ENCODE measurements at regions not wholly inside any gene's neighbourhood (a gene's known extent, or its start where the extent isn't known, plus 50 kb on each side); places are given as distances from the start of the nearest gene placed in this dataset.

- CTCF ChIA-PET = interaction anchor here (0.8 to 7.6 kb wide), 4 partner anchors 100 to 207 kb away, joined by 3 to 76 read pairs (median 4); no protein-coding TSS in a partner anchor
- no peak overlapping the region for H3K27ac Mint-ChIP-seq (ENCODE audit: low read depth, unreplicated experiment)
- peaks cover 46% of the 10 kb centered on the region for H3K27me3 Mint-ChIP-seq (ENCODE audit: insufficient read depth, unreplicated experiment)
- no peak overlapping the region for H3K4me3 Mint-ChIP-seq (ENCODE audit: unreplicated experiment)
- H3K4me1 Mint-ChIP-seq (ENCODE audit: insufficient read depth, unreplicated experiment) = no peaks in the 10 kb centered on the region
- no TSS peak for BruUV-seq (replicated peaks)
- POLR2A ChIA-PET = interaction anchor here (0.6 kb wide), 1 partner anchor 188 kb away, joined by 3 read pairs; no protein-coding TSS in a partner anchor
- H3K9me3 Mint-ChIP-seq (ENCODE audit: unreplicated experiment) = no peaks in the 10 kb centered on the region
- DNase-seq (ENCODE audit: unreplicated experiment) = no peak
- intact Hi-C loops (cut with micrococcal nuclease) = no loop called here
- TF ChIP-seq, protein P1, sequence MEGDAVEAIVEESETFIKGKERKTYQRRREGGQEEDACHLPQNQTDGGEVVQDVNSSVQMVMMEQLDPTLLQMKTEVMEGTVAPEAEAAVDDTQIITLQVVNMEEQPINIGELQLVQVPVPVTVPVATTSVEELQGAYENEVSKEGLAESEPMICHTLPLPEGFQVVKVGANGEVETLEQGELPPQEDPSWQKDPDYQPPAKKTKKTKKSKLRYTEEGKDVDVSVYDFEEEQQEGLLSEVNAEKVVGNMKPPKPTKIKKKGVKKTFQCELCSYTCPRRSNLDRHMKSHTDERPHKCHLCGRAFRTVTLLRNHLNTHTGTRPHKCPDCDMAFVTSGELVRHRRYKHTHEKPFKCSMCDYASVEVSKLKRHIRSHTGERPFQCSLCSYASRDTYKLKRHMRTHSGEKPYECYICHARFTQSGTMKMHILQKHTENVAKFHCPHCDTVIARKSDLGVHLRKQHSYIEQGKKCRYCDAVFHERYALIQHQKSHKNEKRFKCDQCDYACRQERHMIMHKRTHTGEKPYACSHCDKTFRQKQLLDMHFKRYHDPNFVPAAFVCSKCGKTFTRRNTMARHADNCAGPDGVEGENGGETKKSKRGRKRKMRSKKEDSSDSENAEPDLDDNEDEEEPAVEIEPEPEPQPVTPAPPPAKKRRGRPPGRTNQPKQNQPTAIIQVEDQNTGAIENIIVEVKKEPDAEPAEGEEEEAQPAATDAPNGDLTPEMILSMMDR (IDR thresholded peaks at IDR 0.05; ENCODE audit: unreplicated experiment) = no peak
- peaks cover 5% of the 10 kb centered on the region for H3K36me3 Mint-ChIP-seq (ENCODE audit: insufficient read depth, unreplicated experiment)
Observed at GRCh38 chr17:45645330-45645729, 138.8 kb upstream of the CRHR1 start.

DNA sequence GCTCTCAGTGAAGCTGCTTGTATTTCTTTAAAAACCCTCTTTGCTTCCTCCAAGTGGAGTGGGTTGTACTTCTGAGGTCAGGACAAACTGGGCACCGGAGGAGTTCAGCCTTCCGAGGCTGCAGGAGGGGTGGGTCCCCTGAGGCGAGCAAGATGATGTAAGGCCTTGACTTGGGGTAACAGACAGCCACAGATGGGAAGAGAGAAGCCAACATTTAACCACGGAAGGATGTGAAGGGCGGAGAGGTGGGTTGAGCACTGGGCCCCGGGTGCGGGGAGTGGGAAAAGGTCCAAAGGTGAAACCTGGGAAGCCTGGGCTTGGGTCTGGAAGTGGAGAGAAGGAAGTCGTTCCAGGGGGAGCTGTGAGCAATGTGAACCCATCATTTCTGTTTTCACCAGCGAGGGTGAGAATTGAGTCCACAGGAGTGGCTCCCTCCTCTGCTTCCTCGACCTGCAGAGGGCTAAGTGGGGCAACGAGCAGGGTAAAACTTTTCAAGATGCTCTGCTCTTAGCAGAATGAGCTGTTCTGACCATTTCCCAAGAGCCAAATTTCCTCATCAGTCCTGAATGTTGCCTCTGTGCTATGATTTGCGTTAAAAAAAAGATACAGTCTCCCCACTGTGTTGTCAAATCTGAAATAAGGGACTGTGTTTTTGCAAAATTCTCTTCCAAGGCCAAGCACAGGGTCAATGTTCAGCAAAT lies 137.7 kb upstream of the CRHR1 start:
- ChIA-PET POLR2A (interaction anchor here (0.6 to 1.3 kb wide), 4 partner anchors 10 to 196 kb away, joined by 3 to 4 read pairs (median 3); no protein-coding TSS in a partner anchor), CTCF (interaction anchor here (0.9 to 7.6 kb wide), 5 partner anchors 185 to 206 kb away, joined by 3 to 76 read pairs (median 5); no protein-coding TSS in a partner anchor)
- Mint-ChIP-seq H3K27ac (ENCODE audit: low read depth, unreplicated experiment) (no peak overlapping the region), H3K4me1 (ENCODE audit: insufficient read depth, unreplicated experiment) (no peaks in the 10 kb centered on the region), H3K36me3 (ENCODE audit: insufficient read depth, unreplicated experiment) (peaks cover 6% of the 10 kb centered on the region), H3K27me3 (ENCODE audit: insufficient read depth, unreplicated experiment) (peaks cover 57% of the 10 kb centered on the region), H3K9me3 (ENCODE audit: unreplicated experiment) (no peaks in the 10 kb centered on the region), H3K4me3 (ENCODE audit: unreplicated experiment) (no peak overlapping the region)
- TF ChIP-seq, protein P1 (IDR thresholded peaks at IDR 0.05; ENCODE audit: unreplicated experiment) = no peak
- no peak for DNase-seq (ENCODE audit: unreplicated experiment)
- intact Hi-C loops (cut with micrococcal nuclease) = no loop called here
- BruUV-seq (replicated peaks) = no TSS peak

DNA sequence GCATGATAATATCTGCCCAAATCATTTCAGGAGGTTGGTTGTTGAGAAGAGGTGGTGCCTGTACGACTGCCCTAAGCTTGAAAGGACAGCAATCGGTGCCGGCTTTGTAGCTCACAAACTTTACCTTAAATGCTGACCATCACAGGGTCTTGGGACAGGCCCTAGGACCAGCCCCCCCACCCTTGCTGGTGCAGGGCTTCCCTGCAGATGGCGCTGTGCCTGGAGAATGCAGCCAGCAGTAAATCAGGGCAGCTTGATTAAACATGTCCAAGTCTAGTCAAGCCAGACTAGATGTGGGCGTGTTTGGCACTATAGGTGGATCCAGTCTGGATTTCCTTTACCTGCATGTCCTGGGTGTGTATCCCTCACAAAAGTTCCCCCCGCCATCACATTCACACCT lies 135.5 kb upstream of the CRHR1 start:
- no peak for DNase-seq (ENCODE audit: unreplicated experiment)
- no peak overlapping the region for H3K4me3 Mint-ChIP-seq (ENCODE audit: unreplicated experiment)
- ChIA-PET POLR2A (interaction anchor here (0.7 kb wide), 1 partner anchor 71 kb away, joined by 3 read pairs; no protein-coding TSS in a partner anchor), CTCF (interaction anchor here (0.7 to 2.5 kb wide), 3 partner anchors 34 to 300 kb away, joined by 3 to 17 read pairs (median 3); no protein-coding TSS in a partner anchor)
- intact Hi-C loops (cut with micrococcal nuclease) = no loop called here
- no peak overlapping the region for H3K27ac Mint-ChIP-seq (ENCODE audit: low read depth, unreplicated experiment)
- H3K9me3 Mint-ChIP-seq (ENCODE audit: unreplicated experiment) = no peaks in the 10 kb centered on the region
- no peaks in the 10 kb centered on the region for H3K4me1 Mint-ChIP-seq (ENCODE audit: insufficient read depth, unreplicated experiment)
- TF ChIP-seq, protein P1 (IDR thresholded peaks at IDR 0.05; ENCODE audit: unreplicated experiment) = no peak
- peaks cover 78% of the 10 kb centered on the region for H3K27me3 Mint-ChIP-seq (ENCODE audit: insufficient read depth, unreplicated experiment)
- BruUV-seq (replicated peaks) = no TSS peak
- H3K36me3 Mint-ChIP-seq (ENCODE audit: insufficient read depth, unreplicated experiment) = peaks cover 6% of the 10 kb centered on the region

DNA sequence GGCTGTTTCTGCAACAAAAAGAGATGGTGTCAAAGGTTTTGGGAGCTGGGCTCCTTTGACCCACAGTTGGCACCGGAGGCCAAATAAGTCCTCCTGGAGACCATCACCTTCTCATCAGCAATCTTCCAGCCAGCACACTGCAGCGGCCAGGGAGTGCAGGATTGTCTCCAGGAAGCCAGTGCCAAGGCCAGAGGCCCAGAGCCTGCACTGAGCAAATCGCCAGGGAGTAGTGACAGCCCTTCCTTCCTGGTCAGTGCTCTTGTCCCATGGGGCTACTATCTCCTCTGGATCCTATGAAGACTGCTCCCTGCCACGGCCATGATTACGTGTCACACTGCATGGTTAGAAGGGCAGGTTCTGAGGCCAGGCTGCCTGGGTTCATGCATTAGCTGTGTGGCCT lies 134.3 kb upstream of the CRHR1 start:
- peaks cover 78% of the 10 kb centered on the region for H3K27me3 Mint-ChIP-seq (ENCODE audit: insufficient read depth, unreplicated experiment)
- intact Hi-C loops (cut with micrococcal nuclease) = no loop called here

More for the DNA sequence above, 134.3 kb upstream of the CRHR1 start:
- Mint-ChIP-seq H3K9me3 (ENCODE audit: unreplicated experiment) (no peaks in the 10 kb centered on the region), H3K4me3 (ENCODE audit: unreplicated experiment) (no peak overlapping the region), H3K27ac (ENCODE audit: low read depth, unreplicated experiment) (no peak overlapping the region), H3K36me3 (ENCODE audit: insufficient read depth, unreplicated experiment) (peaks cover 6% of the 10 kb centered on the region), H3K4me1 (ENCODE audit: insufficient read depth, unreplicated experiment) (no peaks in the 10 kb centered on the region)
- DNase-seq (ENCODE audit: unreplicated experiment) = no peak
- no TSS peak for BruUV-seq (replicated peaks)
- TF ChIP-seq, protein P1 (IDR thresholded peaks at IDR 0.05; ENCODE audit: unreplicated experiment) = no peak
- ChIA-PET CTCF (interaction anchor here (2.7 kb wide), 1 partner anchor 182 kb away, joined by 10 read pairs; no protein-coding TSS in a partner anchor), POLR2A (no interaction called here)

Measured in MCF 10A (cell line).